KMS-11 (cell line): ENCODE measurements at regions not wholly inside any gene's neighbourhood (a gene's known extent, or its start where the extent isn't known, plus 50 kb on each side); places are given as distances from the start of the nearest gene placed in this dataset.

Source experiments
- H2AFZ ChIP-seq: fragments of 200-600 bp; sonication (generic); 2 replicates; pipeline ENCODE4 v1.6.1; 2016; ENCODE audit warnings: antibody characterized with exemption, mixed run types, low read depth
- H3K27ac ChIP-seq: fragments of 200-600 bp; sonication (generic); 2 replicates; pipeline ENCODE4 v1.6.1; 2016; ENCODE audit warnings: mild to moderate bottlenecking, mixed run types
- H3K27me3 ChIP-seq: fragments of 200-600 bp; sonication (generic); 2 replicates; pipeline ENCODE4 v1.6.1; 2017; ENCODE audit warnings: mild to moderate bottlenecking, low read depth, mixed run types, moderate library complexity; ENCODE audit not compliant: insufficient read depth
- H3K36me3 ChIP-seq: fragments of 200-600 bp; sonication (generic); 2 replicates; pipeline ENCODE4 v1.6.1; 2017; ENCODE audit warnings: mild to moderate bottlenecking, mixed run types; ENCODE audit not compliant: insufficient read depth
- H3K4me1 ChIP-seq: fragments of 200-600 bp; sonication (generic); 2 replicates; pipeline ENCODE4 v1.6.1; 2016; ENCODE audit warnings: mild to moderate bottlenecking, low read depth, mixed run types; ENCODE audit not compliant: poor library complexity, severe bottlenecking
- H3K4me2 ChIP-seq: fragments of 200-600 bp; sonication (generic); 2 replicates; pipeline ENCODE4 v1.7.0; 2016; ENCODE audit warnings: mild to moderate bottlenecking, mixed run types
- H3K4me3 ChIP-seq: fragments of 200-600 bp; sonication (generic); IDR thresholded peaks from 2 replicates; pipeline ENCODE4 v1.6.1; 2017; ENCODE audit warnings: low read depth, low read length, mixed read lengths; ENCODE audit not compliant: insufficient read depth
- H3K79me2 ChIP-seq: fragments of 200-600 bp; sonication (generic); 2 replicates; pipeline ENCODE4 v1.6.1; 2016; ENCODE audit warnings: low read depth, mixed run types; ENCODE audit not compliant: insufficient read depth
- H3K9ac ChIP-seq: fragments of 200-600 bp; sonication (generic); 2 replicates; pipeline ENCODE4 v1.6.1; 2016; ENCODE audit warnings: mild to moderate bottlenecking, mixed run types
- H4K20me1 ChIP-seq: fragments of 200-600 bp; sonication (generic); 2 replicates; pipeline ENCODE4 v1.6.1; 2016; ENCODE audit warnings: mild to moderate bottlenecking, mixed run types; ENCODE audit not compliant: insufficient read depth
- CTCF ChIP-seq: fragments of 200-600 bp; sonication (generic); conservative IDR thresholded peaks from 2 replicates; pipeline ENCODE4 v1.6.1; 2017; ENCODE audit warnings: low read depth, mild to moderate bottlenecking, antibody characterized with exemption, low read length, moderate library complexity, mixed read lengths

- Histone ChIP-seq H3K4me1 (no peaks in the 10 kb centered on the region), H3K27me3 (no peaks in the 10 kb centered on the region), H4K20me1 (no peaks in the 10 kb centered on the region), H3K4me2 (no peak overlapping the region), H2AFZ (no peak overlapping the region), H3K79me2 (no peaks in the 10 kb centered on the region), H3K4me3 (no peak overlapping the region), H3K27ac (no peak overlapping the region), H3K36me3 (no peaks in the 10 kb centered on the region), H3K9ac (no peak overlapping the region)
- TF ChIP-seq CTCF = no peak
Measured at GRCh38 chr12:114936148-114937079, 252.4 kb upstream of the TBX3 start.

GRCh38 chr12:114935658-114936057 is 251.7 kb upstream of the TBX3 start:
- Histone ChIP-seq H4K20me1 (no peaks in the 10 kb centered on the region), H3K4me3 (no peak overlapping the region), H3K4me1 (no peaks in the 10 kb centered on the region), H3K9ac (no peak overlapping the region), H3K4me2 (no peak overlapping the region), H3K36me3 (no peaks in the 10 kb centered on the region), H2AFZ (no peak overlapping the region), H3K27ac (no peak overlapping the region), H3K79me2 (no peaks in the 10 kb centered on the region), H3K27me3 (no peaks in the 10 kb centered on the region)
- no peak for TF ChIP-seq CTCF

- Histone ChIP-seq H3K36me3 (no peaks in the 10 kb centered on the region), H3K79me2 (no peaks in the 10 kb centered on the region), H3K4me1 (no peaks in the 10 kb centered on the region), H4K20me1 (no peaks in the 10 kb centered on the region), H3K27me3 (no peaks in the 10 kb centered on the region), H3K4me3 (no peak overlapping the region), H3K4me2 (no peak overlapping the region), H3K9ac (no peak overlapping the region), H3K27ac (no peak overlapping the region), H2AFZ (no peak overlapping the region)
- TF ChIP-seq CTCF = no peak
Measured at GRCh38 chr12:114933428-114934160, 249.6 kb upstream of the TBX3 start.

GRCh38 chr12:114932806-114933205 is 248.8 kb upstream of the TBX3 start:
- no peaks in the 10 kb centered on the region for H3K79me2 ChIP-seq
- no peak overlapping the region for H3K9ac ChIP-seq
- H3K4me1 ChIP-seq = no peaks in the 10 kb centered on the region
- no peaks in the 10 kb centered on the region for H3K36me3 ChIP-seq
- no peaks in the 10 kb centered on the region for H4K20me1 ChIP-seq
- no peak overlapping the region for H3K4me2 ChIP-seq
- TF ChIP-seq CTCF = no peak
- no peaks in the 10 kb centered on the region for H3K27me3 ChIP-seq
- H3K4me3 ChIP-seq = no peak overlapping the region
- H2AFZ ChIP-seq = no peak overlapping the region
- no peak overlapping the region for H3K27ac ChIP-seq
